HG02571 (cell line): ENCODE measurements at regions not wholly inside any gene's neighbourhood (a gene's known extent, or its start where the extent isn't known, plus 50 kb on each side); places are given as distances from the start of the nearest gene placed in this dataset.
"Not testable (repeated sequence)": the region's sequence is repeated elsewhere in the genome, so short reads cannot be mapped to it uniquely, and the experiment has no call there.

Experiments used
- ATAC-seq: cut with Tn5 transposase; IDR thresholded peaks from one replicate; pipeline ENCODE4 v1.9.1; 2021; ENCODE audit warnings: mild to moderate bottlenecking, moderate library complexity; ENCODE audit not compliant: unreplicated experiment

- ATAC-seq: not testable (repeated sequence)
Observed at GRCh38 chr21:15640113-15640512, 89.7 kb upstream of the USP25 start.

- ATAC-seq: no peak
Observed at GRCh38 chr21:15644489-15644888, 85.3 kb upstream of the USP25 start.

GRCh38 chr21:15645830-15646229 is 84.0 kb upstream of the USP25 start:
- ATAC-seq: no peak

GRCh38 chr21:15650735-15651134 is 79.0 kb upstream of the USP25 start:
- no peak for ATAC-seq

GRCh38 chr21:15651172-15651571 is 78.6 kb upstream of the USP25 start:
- no peak for ATAC-seq

GRCh38 chr21:15653710-15654109 is 76.1 kb upstream of the USP25 start:
- no peak for ATAC-seq

- no peak for ATAC-seq
Observed at GRCh38 chr21:15654171-15654570, 75.6 kb upstream of the USP25 start.

- no peak for ATAC-seq
Observed at GRCh38 chr21:15659753-15660422, 69.9 kb upstream of the USP25 start.

GRCh38 chr21:15660423-15660804 is 69.4 kb upstream of the USP25 start:
- ATAC-seq: no peak

GRCh38 chr21:15667010-15667409 is 62.8 kb upstream of the USP25 start:
- ATAC-seq: no peak

GRCh38 chr21:15667819-15668218 is 62.0 kb upstream of the USP25 start:
- no peak for ATAC-seq

GRCh38 chr21:15669247-15669646 is 60.5 kb upstream of the USP25 start:
- ATAC-seq: no peak

- no peak for ATAC-seq
Observed at GRCh38 chr21:15671188-15671587, 58.6 kb upstream of the USP25 start.

- ATAC-seq: not testable (repeated sequence)
Observed at GRCh38 chr21:15672578-15672977, 57.2 kb upstream of the USP25 start.

- no peak for ATAC-seq
Observed at GRCh38 chr21:15676935-15677334, 52.8 kb upstream of the USP25 start.

GRCh38 chr21:15679630-15680029 is 50.2 kb upstream of the USP25 start:
- ATAC-seq: no peak
